ENCODE measurements at regions not wholly inside any gene's neighbourhood (a gene's known extent, or its start where the extent isn't known, plus 50 kb on each side); places are given as distances from the start of the nearest gene placed in this dataset.

MicroRNAs in the stretch of these regions (microRNA counts, 767-probe panel; counts per million panel counts)
- microRNA hsa-miR-802, result 0 to 1,658 counts per million in 2 donors

Small RNAs in the stretch of these regions (microRNA-seq; reads per million reads assigned to microRNA genes)
- gene MIR802, result 0 reads per million in 4 donors

Data from heart left ventricle (tissue), 4 donors.